Endothelial cell of hepatic sinusoid (primary cell): ENCODE measurements at regions not wholly inside any gene's neighbourhood (a gene's known extent, or its start where the extent isn't known, plus 50 kb on each side); places are given as distances from the start of the nearest gene placed in this dataset.

ENCODE experiments used
- in situ Hi-C: cut with HindIII; loops from 2 replicates; pipeline ENCODE4 v1.10.0; 2017; ENCODE audit warnings: low sequenced_read_pairs

DNA sequence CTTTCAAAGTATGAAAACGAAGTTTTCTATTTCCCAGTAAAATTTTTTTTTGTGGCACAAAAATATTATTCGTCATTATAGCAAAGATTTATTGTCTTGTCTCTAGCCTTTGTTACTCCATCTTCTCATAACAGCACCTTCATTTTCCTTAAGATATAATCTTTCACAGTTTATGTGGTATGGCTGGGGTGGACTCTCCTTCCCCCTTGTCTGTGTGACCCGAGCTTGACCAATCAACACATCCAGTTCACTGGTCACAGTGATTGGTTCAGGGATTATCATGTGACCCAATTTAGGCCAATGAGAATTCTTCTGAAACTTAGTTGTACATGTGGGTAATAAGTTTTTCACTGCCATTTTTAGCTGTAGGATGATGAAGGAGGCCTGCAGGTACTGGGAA is 71.2 kb upstream of the DCBLD2 start:
- in situ Hi-C loops, result no loop called here

DNA sequence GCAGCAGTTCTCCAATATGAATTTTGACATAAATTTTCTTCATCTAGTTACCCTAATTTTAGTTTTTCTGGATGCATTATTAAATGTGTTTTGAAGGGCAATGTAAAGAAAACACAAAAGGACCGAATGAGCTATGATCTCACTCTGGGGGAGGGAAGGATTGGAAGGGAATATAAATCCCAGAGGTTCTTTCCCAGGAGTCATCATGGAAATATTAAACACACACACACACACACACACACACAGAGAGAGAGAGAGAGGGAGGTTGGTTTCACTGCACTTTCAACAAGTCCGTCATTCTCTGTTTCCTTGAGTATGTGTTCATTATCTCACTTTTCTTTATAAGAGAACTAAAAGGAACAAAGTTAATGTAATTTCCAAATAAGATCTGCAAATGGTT is 70.7 kb upstream of the DCBLD2 start:
- in situ Hi-C loops, result no loop called here

DNA sequence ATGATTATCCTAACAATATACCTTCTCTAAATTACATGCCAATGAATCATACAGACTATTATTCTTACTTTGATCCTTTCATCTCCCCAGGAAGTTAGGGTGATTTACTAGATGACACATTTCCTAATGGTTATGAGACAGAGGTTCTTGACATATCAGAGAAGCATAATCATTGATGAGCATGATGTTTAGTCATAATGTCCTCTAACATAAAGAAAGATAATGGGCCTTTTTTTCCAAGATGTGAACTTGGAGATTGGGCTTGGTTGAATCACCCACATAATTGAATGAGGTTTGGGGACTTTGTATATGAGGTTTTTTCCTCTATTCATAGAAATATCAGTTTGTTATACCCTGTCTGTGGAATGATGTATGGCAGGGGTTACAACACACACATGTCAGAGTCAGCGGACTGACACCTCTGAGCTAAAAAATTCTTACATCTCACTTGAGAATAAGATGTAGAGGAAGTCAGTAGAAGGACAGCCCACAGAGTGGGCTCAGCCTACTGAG is 69.7 kb upstream of the DCBLD2 start:
- in situ Hi-C loops, result no loop called here

DNA sequence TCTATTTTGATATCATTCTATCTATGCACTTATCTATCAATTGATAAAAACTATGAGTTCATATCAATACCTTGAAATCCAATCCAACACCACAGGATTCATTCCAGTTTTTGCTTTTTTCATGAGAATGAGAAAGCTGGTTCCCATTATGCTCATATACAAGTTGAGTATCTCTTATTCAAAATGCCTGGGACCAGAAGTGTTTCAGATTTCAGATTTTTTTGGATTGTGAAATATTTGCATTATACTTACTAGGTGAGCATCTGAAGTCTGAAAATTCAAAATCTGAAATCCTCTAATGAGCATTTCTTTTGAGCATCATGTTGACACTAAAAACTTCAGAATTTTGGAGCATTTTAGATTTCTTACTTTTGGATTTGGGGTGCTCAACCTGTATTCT is 67.8 kb upstream of the DCBLD2 start:
- in situ Hi-C loops, result no loop called here

DNA sequence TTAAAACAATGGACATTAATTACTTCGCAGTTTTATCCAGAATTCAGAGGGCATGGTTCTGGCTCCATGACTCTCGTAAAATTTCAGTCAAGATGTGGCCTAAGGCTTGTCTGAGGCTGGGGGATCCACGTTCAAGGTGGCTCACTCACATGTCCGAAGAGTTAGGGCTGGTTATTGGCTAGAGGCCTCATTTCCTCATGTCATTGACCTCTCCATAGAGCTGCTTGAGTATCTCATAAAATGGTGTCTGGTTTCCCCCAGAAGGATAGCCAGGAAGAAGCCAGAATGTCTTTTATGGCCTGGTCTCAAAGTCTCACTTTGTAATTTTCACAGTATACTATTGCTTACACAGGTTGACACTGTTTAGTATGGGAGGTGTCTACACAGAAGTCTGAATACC is 67.3 kb upstream of the DCBLD2 start:
- in situ Hi-C loops, result no loop called here

DNA sequence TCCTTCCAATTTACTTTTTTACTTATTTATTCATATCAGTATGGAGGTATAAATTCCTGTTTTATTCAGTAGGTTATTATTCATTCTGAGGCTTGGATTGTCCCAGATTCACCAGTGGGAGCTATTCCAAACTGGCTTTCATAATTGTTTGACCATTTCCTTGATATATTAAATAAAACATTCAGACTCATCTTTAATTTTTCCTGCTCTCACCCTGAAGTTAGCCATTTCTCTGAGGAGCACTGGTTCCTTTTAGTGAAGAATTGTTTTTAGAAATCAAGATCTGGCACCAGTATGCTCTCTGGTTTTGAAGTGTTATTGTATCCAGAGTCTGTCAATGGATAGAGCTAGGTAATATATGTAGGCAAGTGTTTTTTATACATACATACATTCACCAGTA is 66.9 kb upstream of the DCBLD2 start:
- in situ Hi-C loops, result no loop called here

DNA sequence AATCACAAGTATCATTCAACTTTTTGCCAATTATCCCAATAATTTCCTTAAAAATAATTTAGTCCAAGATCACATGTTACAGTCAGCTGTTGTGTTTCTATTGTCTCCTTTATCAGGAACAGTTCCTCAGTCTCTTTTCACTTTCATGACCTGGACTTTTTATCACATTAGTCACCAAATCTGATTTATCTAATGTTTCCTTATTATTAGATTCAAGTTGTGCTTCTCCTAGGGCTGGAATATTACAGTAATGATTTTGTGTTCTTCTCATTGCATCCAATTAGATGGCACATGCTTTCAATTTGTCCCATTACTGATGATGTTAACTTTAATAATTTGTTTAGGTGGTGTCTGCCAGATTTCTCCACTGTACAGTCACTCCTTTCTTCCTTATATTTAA is 66.3 kb upstream of the DCBLD2 start:
- in situ Hi-C loops, result no loop called here

DNA sequence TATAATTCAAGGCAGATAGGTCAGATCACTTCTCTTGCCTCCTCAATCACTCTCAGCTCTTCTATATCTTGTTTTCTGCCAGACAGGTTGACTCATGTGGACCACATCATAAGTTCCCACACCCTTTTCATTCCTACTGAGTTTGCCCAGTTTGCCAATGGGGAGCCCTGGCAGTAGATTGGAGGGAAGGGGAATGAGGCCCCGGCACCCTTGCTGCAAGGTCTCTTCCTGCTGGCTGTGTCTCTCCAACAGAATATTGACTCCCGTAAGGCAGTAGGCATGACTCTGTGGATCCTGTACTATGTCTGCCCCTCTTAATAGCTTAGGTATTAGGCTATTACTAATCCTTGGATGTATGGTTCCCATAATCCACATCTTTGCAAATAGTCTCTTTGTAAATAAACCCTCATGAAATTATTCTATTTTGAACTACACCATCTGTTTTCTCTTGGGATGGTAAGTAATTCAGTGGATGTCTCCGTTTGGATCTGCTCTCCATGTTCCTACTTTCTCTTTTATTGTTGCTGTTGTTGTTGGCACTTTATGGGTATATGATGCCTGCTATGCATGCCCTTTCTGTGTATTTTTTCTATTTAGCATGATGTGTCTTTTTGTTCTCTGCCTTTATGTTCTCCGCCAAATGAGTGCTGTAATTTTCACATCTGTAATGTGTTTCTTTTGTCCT is 65.5 kb upstream of the DCBLD2 start:
- in situ Hi-C loops, result no loop called here

DNA sequence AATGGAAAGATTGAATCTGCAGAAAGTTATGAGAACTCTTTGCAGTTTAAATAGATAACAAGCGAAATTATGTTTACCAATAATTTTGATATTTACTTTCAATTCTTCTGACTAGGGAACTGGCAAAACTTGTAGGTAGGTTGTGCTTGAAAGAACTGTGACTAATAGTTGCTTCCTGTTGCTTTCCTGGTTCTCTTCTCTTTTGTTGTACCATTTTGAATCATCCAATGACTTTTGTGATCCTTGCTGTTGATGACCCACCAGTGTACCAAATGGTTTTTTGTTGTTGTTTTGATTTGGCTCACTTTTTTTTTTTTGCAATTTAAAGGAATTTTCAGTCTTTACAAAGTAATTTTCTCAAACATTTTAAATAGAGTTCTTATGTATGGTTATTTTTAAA is 64.9 kb upstream of the DCBLD2 start:
- in situ Hi-C loops, result no loop called here

DNA sequence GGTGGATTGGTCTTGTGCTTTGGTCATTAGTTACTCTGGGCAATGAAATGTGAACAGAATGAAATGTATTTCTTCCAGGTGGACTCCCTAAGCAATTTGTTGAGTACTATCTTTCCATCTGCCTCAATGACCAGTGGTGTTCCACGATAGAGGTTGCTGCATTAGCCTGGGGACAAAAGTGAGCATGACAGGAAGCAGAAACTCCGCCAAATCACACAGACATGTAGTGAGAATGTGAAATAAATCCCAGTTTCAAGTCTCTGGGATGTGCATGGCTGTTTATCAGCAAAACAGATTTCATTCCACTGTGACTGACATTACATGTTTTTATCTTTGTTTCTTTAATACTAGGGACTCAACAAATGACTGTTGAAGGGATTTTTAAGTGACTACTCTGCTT is 63.3 kb upstream of the DCBLD2 start:
- in situ Hi-C loops, result no loop called here

DNA sequence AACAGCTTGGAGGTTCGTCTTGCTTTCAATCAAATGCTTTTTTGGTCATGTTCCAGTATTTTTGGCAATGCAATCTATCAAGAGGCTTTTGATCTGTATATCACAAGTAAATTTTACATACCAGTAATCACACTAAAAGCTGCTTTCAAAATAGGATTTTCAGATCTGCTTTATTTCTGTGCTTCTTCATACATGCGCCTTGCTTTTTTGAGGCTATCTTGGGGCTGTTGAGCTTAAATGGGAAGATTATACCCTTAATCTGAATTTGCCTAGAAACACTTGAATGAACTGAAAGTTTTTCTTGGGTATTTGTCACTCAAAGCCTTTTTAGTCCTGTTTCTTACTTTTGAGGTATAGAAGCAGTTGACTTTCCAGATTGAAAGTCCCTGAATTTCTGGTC is 62.1 kb upstream of the DCBLD2 start:
- in situ Hi-C loops, result no loop called here

DNA sequence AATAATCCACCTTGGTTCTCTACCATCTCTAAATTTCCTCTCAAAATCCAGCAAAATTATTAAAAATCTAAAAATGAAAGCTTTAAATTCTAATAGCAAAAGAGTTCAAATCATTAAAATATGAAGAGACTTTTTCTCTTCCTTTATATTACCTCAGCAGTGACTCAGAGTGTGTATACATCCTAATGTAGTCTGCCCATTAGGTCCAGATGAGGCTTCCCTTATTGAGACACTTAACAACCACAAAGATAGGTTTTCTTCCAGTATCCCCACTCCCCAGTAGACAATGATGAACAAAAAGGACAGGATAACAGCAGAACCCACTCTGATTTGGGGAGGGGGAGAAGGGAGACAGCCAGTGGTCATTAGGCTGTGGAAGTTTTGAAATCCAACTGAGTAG is 61.5 kb upstream of the DCBLD2 start:
- in situ Hi-C loops, result no loop called here

DNA sequence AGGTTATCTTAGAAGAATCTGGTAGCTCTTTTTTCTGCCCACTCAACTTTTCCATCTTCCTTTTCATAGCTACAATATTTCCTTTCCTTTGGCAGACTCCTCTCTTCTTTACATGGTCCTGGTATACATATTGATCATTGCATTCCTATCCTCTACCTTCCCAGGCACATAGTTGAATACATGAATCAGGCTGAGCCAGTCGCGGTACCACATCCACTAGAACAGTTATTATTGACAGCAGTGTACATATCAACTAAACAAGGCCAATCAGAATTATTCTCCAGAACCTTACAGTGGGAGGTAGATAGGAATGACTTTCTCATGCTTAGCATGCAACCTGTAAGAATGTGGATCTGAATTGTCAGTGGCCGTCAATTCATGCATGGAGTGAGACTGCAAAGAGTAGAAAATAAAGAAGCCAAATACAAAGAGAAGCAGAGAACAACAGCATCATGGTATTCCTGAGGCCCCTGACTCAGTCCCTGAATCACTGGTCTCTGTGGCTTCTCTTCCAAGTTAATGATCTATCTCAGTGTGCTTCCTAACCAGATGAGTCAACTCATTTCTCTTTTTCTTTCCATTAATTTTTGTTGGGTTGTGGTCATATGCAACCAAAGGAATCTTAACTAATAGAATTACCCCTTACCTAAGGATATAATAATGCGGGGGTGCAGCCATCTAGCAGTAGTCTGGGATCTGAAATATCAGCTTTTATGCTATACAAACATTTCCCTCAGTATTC is 60.9 kb upstream of the DCBLD2 start:
- in situ Hi-C loops, result no loop called here

DNA sequence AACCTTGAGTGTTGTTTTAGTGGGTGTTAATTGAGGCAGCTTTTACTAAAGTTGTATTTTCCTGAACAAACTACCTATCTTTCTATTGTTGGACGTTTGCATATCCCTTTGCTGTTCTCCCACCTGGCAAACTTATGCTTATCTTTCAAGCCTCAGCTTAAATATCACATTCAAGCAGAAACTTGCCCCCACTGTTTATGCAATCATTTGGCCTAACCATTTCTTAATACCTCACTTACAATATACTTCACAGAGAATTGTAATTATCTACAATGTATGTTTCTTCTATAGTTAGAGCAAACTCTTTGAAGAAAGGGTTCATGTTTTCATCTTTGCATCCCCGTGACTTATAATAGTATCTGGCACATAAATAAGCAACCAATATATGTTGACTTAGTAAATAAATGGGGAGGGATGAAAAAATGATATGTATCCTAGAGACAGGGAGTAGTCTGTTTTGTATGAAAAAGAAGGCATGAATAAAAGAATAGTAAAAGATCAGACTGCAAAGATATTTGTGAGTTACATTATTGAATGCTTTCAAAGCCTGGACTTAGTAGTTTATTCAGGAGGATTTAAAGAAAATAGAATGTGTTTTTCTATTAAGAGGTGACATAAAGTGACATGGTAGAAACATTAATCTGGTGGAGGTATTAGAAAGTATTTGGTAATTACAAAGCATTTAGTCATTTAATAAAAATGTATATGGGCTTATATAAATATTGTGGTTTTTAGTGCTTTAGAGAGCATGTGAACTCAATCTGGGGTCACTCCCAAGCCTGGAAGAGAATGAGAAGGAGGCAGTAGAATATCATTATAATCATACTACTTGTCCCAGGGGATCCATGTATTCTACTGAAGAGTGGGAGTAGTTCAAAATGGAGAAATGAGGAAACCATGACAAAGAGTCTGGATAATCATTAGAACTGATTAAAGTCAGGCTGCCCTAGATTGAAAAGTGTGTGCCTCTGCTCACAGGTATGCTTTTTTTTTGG is 60.0 kb upstream of the DCBLD2 start:
- in situ Hi-C loops, result no loop called here

DNA sequence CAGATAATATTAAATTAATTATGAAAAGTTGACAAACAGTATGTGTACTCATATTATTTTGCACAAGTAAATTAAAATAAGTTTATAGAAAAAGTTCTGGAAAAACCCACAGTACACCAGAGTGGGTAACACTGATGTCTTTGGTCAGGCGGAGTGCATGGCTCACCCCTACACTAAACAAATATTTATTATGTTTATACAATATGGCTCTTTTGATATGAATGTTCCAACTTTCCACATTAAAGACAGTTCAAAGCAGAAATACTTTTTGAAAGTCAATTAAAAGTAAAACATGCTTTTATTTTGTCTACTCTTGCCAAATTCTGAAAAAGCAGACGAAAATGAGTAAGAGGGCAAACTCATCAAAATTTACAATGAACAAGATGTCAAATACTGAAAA is 56.2 kb upstream of the DCBLD2 start:
- in situ Hi-C loops, result no loop called here

DNA sequence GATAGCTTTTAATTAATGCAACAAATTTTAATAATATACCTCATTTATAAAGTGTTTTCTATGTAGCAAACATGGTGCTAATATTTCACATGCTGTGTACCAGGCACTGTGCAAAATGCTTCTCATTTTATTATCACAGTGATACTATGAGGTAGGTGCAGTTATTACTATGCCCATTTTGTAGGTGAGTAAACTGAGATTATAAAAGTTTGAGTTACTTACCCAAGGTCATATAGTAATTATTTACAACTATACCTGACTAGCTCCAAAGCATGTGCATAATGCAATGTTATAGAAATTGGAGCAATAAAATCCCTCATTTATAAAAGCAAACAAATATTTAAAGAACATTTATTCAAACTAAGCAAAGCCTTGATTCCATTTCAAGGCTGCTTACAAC is 54.5 kb upstream of the DCBLD2 start:
- in situ Hi-C loops, result no loop called here

DNA sequence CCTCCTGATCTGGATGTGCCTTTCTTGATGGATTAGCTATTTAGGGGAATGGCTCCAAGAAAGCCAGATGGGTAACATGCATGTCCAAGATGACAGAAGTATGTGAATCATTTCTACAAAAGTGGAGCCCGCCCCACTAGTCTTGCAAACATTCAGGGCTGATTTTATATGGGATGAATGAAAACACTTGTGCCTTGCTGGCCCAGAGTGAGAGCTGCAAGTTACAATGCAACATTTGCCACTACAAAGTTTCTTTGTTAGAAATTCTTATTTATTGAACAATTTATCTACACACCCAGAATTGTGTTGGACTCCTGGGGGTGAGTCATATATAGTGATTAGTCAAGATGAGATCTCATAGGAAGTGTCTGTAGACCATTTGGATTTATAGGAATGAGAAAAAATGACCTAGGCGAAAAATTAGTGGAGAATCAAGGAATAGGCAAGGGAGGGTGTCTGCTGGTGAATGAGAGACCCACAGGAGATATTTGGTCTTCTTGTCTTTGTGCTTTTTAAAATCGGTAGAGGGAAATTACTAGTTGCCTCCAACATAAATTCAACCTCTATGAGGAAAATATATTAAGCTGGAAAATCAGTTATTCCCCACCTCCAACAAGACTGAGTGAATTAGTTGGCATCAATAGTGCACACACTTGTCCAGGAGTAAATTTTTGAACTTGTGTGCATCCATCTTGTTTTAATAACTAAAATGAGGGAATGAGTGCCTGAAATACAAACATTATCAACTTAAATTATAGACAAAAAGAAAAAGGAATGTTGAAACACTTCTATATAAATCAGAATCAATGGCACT is 53.5 kb upstream of the DCBLD2 start:
- in situ Hi-C loops, result no loop called here

DNA sequence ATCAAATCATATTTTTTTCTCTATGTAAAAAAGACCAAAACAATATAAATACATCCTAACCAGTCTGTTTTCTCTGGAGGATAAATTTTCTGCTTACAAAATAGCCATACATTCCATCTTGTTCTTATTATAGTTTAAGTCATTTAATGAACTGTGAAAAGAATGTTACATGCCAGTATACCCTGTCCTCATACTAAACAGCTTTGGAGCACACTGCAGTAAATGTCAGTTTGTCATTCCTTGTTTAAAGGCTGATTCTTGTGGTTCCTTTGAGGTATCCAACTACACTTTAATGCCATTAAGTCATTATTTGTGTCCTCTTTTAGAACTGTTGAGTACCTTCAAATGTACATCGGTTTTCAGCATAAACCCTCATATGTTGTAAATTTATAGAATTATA is 52.7 kb upstream of the DCBLD2 start:
- in situ Hi-C loops, result no loop called here

DNA sequence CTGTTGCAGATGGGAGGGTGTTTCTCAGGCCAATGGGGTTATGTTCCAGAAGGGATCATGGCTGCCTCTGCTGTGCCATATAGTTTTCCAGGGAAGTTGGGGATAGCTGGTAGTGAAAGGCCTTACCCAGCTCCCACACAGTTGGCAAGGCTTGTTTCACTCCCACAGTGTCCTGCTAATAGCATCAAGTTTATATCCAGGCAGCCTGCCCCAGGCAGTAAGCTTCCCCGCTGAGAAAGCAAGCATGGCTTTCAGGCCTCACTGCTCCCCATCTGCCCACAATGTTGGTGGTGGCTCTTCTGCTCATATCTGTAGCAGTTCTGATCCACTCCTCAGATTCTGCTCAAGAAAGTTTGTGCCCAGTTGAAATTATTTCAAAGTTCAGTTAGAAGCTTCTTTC is 50.9 kb upstream of the DCBLD2 start:
- in situ Hi-C loops, result no loop called here
